NCI-H2227 (cell line): ENCODE measurements at regions not wholly inside any gene's neighbourhood (a gene's known extent, or its start where the extent isn't known, plus 50 kb on each side); places are given as distances from the start of the nearest gene placed in this dataset.
"Not testable (repeated sequence)": the region's sequence is repeated elsewhere in the genome, so short reads cannot be mapped to it uniquely, and the experiment has no call there.

Source experiments
- DNase-seq: peaks from one replicate; lab custom pipeline; 2025; ENCODE audit not compliant: unreplicated experiment; lab: John Stamatoyannopoulos, UW

- DNase-seq, result no peak
Observed at GRCh38 chr10:86579883-86580520, 58.4 kb upstream of the WAPL start.

GRCh38 chr10:86580521-86580891 lies 58.9 kb upstream of the WAPL start:
- no peak for DNase-seq

GRCh38 chr10:86583983-86584382 lies 62.4 kb upstream of the WAPL start:
- DNase-seq, result no peak

GRCh38 chr10:86585037-86585929 lies 63.7 kb upstream of the WAPL start:
- peak; percentile 72 for DNase-seq

GRCh38 chr10:86586516-86586915 lies 64.9 kb upstream of the WAPL start:
- DNase-seq, result no peak

- DNase-seq, result not testable (repeated sequence)
Observed at GRCh38 chr10:86588781-86589180, 65.6 kb upstream of the OPN4 start.

GRCh38 chr10:86591436-86591835 lies 62.9 kb upstream of the OPN4 start:
- DNase-seq, result no peak

GRCh38 chr10:86592413-86592812 lies 61.9 kb upstream of the OPN4 start:
- no peak for DNase-seq

GRCh38 chr10:86594535-86594934 lies 59.8 kb upstream of the OPN4 start:
- DNase-seq, result no peak

GRCh38 chr10:86595496-86595895 lies 58.9 kb upstream of the OPN4 start:
- DNase-seq, result no peak

GRCh38 chr10:86596266-86596665 lies 58.1 kb upstream of the OPN4 start:
- no peak for DNase-seq

GRCh38 chr10:86597306-86597705 lies 57.0 kb upstream of the OPN4 start:
- DNase-seq, result no peak

- DNase-seq, result no peak
Observed at GRCh38 chr10:86598151-86598550, 56.2 kb upstream of the OPN4 start.

- no peak for DNase-seq
Observed at GRCh38 chr10:86599041-86599440, 55.3 kb upstream of the OPN4 start.

- no peak for DNase-seq
Observed at GRCh38 chr10:86599729-86600128, 54.6 kb upstream of the OPN4 start.

- DNase-seq, result no peak
Observed at GRCh38 chr10:86600296-86600695, 54.1 kb upstream of the OPN4 start.

GRCh38 chr10:86601956-86602602 lies 52.3 kb upstream of the OPN4 start:
- no peak for DNase-seq

GRCh38 chr10:86603256-86603655 lies 51.1 kb upstream of the OPN4 start:
- no peak for DNase-seq
